ENCODE measurements at regions not wholly inside any gene's neighbourhood (a gene's known extent, or its start where the extent isn't known, plus 50 kb on each side); places are given as distances from the start of the nearest gene placed in this dataset.

GRCh38 chr12:20197411-20197810 is 170.9 kb upstream of the PDE3A start:
- DNase-seq (ENCODE audit: low read depth): no peak

DNA sequence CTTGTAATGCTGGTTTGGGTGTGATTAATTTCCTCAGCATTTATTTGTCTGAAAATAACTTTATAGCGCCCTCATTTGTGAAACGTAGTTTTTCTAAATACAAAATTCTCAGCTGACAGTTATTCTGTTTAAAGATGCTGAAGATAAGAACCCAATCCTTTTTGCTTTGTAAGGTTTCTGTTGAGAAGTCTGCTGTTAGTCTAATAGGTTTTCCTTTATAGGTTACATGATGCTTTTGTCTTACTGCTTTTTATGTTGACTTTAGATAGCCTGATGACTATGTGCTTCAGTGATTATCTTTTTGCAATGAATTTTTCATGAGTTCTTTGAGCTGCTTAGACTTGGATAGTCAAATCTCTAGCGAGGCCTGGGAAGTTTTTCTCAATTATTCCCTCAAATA is 168.6 kb upstream of the PDE3A start:
- no peak for DNase-seq (ENCODE audit: low read depth)

DNA sequence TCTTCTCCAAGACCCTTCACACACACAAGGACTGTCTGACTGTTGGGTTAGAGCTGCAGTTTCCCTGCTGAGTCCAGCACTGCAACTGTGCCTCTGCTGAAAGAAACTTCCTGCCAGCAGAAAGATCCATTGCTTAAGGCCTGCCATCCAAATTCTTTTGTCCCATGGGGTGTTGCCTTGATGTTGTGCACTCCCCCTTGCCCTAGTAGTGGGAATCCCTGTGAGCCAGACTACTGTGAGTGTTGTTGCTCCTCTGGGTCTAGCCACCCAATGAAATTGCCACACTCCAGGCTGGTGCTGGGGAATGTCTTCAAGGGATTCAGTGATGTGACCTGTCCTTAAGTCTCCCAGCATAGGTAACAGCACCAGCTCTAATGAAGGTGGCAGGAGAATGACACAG is 166.6 kb upstream of the PDE3A start:
- no peak for DNase-seq (ENCODE audit: low read depth)

- no peak for DNase-seq (ENCODE audit: low read depth)
These were observed 162.5 kb upstream of the PDE3A start for GRCh38 chr12:20205854-20206253.

GRCh38 chr12:20206410-20206809 is 161.9 kb upstream of the PDE3A start:
- no peak for DNase-seq (ENCODE audit: low read depth)

GRCh38 chr12:20210621-20211215 is 157.6 kb upstream of the PDE3A start:
- no peak for DNase-seq (ENCODE audit: low read depth)

- DNase-seq (ENCODE audit: low read depth): no peak
These were observed 156.8 kb upstream of the PDE3A start for GRCh38 chr12:20211541-20211940.

- DNase-seq (ENCODE audit: low read depth): no peak
These were observed 156.3 kb upstream of the PDE3A start for GRCh38 chr12:20211981-20212421.

- DNase-seq (ENCODE audit: low read depth): peak; percentile 96
These were observed 155.4 kb upstream of the PDE3A start for GRCh38 chr12:20212658-20213555.

DNA sequence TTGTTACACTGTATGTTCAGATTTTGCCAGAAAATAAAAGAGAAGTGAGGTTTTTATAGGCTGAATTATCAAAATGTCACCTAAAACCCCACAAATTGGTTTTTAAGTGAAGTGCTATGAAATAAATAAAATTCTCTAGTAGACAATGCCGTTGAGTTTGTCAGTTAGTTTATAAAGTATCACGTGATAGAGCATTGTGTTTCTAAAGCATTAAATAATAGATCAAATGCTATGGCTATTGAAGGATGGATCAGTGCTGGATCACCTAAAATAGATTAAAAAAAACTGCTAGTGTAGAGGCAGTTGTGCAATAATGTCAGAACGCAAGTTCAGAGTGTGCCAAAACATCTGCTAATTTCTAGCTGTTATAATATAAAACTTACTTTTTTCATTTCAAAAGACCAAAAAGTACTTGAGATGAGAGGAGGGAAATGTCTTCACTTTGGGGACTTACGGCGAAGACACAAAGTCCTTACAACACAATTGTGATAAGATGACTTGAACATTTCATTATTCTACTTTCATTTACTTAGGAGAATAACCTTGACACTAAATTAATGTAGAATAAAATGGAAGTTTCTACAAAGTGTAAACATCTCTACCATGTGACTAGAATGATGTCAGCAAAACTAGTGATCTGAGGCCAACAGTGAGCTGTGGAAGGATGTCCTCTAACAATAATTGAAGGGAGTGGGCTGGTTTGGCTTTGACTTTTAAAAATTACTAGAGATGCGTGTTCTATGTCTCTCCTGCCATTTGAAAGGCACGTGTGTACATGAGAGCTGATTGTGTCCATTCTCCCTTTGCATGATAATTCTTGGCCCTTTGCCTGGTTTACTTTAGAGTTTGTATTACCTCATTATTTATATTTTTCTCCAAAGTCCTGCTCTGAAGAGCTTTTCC is 154.4 kb upstream of the PDE3A start:
- DNase-seq (ENCODE audit: low read depth): no peak

GRCh38 chr12:20220339-20220738 is 148.0 kb upstream of the PDE3A start:
- peak; percentile 5 for DNase-seq (ENCODE audit: low read depth)

- DNase-seq (ENCODE audit: low read depth): no peak
These were observed 135.2 kb upstream of the PDE3A start for GRCh38 chr12:20232931-20233675.

DNA sequence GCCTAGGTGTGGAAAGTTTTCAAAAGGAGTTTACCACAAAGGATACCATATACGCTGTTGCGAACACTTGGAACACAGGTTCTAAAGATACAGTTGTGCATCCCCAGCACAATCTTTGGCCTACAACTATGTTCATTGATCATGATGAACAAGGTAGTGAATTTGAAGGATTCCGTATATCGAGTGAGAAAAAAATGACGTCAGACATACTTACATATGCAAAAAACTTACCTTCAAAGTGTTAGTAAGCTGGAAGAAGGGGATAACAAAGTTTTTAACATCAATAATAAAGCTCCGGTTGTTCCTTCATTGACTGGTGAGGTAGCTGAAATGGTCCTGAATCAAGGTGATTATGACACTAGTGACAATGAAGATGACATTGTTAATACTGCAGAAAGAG is 133.9 kb upstream of the PDE3A start:
- DNase-seq (ENCODE audit: low read depth): no peak

DNA sequence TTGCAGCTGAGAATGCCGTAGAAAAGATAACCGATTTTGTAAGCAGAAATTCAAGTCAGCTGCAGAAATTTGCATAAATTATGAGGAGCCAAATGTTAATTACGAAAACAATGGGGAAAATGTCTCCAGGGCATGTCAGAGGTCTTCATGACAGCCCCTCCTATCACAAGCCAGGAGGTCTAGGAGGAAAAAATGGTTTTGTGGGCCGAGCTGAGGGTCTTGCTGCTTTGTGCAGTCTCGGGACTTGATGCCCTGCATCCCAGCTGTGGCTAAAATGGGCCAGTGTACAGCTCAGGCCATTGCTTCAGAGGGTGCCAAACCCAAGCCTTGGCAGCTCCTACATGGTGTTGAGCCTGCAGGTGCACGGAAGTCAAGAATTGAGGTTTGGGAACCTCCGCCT is 131.2 kb upstream of the PDE3A start:
- DNase-seq (ENCODE audit: low read depth): no peak

DNA sequence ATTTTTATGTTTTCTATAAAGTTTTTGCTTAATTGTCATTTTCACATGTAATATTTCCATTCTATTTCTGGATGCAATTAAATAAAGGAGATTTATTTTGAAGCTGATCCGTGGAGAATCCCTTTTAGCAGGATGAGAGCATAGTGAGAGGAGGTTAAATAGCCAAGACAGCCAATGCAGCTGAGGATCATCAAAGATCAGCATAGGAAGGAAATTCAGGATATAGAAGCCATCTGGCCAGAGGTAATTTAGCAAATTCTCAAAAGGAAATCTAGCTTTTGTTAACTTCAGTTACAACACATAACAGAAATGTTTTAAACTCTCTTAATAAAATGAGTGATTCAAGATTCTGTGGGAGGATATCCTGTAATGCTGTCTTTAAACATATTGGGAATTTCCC is 122.8 kb upstream of the PDE3A start:
- no peak for DNase-seq (ENCODE audit: low read depth)

- no peak for DNase-seq (ENCODE audit: low read depth)
These were observed 119.7 kb upstream of the PDE3A start for GRCh38 chr12:20248646-20249045.

DNA sequence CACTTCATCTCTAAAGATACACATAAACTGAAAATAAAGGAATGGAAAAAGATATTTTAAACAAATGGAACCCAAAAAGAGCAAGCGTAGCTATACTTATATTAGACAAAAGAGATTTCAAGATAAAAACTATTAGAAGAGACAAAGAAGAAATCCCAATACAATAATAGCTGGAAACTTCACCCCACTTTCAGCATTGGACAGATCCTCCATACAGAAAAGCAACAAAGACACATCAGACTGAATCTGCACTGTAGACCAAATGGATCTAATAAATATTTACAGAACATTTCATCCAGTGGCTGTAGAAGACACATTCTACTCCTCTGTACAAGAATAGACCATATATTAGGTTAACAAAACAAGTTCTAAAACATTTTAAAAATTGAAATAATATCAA is 117.6 kb upstream of the PDE3A start:
- no peak for DNase-seq (ENCODE audit: low read depth)

DNA sequence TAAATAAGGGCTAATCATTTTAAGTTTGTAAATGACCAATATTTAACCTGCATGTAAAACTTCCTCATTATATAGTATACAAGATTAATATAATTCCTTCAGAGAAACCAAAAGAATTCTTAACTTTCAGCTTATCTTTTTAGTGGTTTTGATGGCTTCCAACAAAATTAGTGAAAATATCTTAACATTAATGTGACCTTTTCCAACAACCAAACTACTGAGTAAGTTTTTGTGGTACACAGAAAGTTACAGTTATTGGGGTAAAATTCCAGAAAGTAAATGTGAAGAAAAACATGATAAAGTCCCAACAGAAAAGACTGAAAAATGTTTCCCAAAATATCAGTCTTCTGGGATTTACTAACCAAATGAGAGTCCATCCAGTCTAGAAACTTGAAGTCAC is 111.0 kb upstream of the PDE3A start:
- no peak for DNase-seq (ENCODE audit: low read depth)

DNA sequence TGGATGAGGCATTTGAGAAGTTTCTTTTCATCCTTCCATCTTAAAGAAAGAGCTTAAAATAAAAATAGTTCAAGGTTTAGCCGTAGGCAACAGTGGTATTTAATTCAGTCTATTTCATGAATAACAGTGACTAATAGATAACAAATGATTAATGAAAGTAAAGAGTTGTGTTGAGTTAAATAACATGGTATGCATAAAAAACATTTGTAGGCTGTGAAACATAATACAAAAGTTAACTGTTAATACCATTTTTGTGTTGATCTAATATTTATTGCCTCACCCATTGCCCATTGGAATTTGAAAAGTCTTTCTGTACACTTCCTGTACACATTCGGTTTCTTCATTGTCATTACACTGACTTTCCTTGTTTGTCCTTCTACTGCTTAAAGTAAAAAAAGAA is 108.6 kb upstream of the PDE3A start:
- no peak for DNase-seq (ENCODE audit: low read depth)

GRCh38 chr12:20260851-20261250 is 107.5 kb upstream of the PDE3A start:
- no peak for DNase-seq (ENCODE audit: low read depth)

- DNase-seq (ENCODE audit: low read depth): no peak
These were observed 106.2 kb upstream of the PDE3A start for GRCh38 chr12:20262119-20262518.

DNA sequence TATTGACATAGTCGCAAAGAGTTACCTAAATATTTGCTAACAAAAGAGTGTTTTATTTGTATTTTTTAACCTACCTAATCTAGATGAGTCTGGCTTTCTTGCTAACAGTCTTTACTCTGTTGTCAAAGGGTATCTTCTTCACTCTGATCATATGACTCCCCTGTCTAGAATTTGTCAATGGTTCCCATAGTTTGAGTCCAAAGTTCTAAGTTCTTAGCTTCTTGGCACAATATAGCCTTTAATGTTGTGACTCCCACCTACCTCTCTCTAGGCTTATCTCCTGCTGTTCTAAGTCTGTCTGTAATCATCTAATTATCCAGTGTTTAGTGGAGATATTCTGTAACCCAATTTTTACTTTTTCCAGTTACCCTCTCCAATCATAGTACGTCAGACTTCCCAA is 104.3 kb upstream of the PDE3A start:
- DNase-seq (ENCODE audit: low read depth): no peak

All from GM04504 (cell line).